ENCODE measurements at regions not wholly inside any gene's neighbourhood (a gene's known extent, or its start where the extent isn't known, plus 50 kb on each side); places are given as distances from the start of the nearest gene placed in this dataset.

GRCh38 chr2:102978091-102978490 is 216.3 kb downstream of the TMEM182 start:
- Histone ChIP-seq H3K27me3 (ENCODE audit: control insufficient read depth in 3 of 3, insufficient read depth in 3 of 3, low read length in 2 of 3) (no peaks in the 10 kb centered on the region), H3K9me3 (ENCODE audit: control insufficient read depth in 4 of 4, insufficient read depth in 3 of 4, low read length in 3 of 4) (no peaks in the 10 kb centered on the region), H3K4me3 (no peak overlapping the region), H3K4me1 (ENCODE audit: control insufficient read depth in 5 of 5, insufficient read depth in 5 of 5, low read length in 5 of 5) (peaks cover 0 to 27% (median 0%) of the 10 kb centered on the region in 5 donors), H3K36me3 (ENCODE audit: control insufficient read depth in 4 of 4, insufficient read depth in 4 of 4, low read length in 4 of 4) (no peaks in the 10 kb centered on the region), H3K9ac (ENCODE audit: insufficient read depth in 1 of 2, low read length in 2 of 2) (no peak overlapping the region), H3K27ac (ENCODE audit: low read depth in 1 of 2, low read length in 1 of 2) (no peak overlapping the region)
- no peak for TF ChIP-seq CTCF (IDR thresholded peaks at IDR 0.05; ENCODE audit: control extremely low read depth, extremely low read depth)
- 85 to 88% methylated on average over 3 of the region's 3 CpGs for WGBS, 2 donors
- DNase-seq (no peak), ATAC-seq (ENCODE audit: insufficient read depth, low FRiP score) (no peak)

GRCh38 chr2:102979429-102979828 is 217.6 kb downstream of the TMEM182 start:
- DNase-seq: no peak
- Histone ChIP-seq H3K27ac (ENCODE audit: low read depth in 1 of 2, low read length in 1 of 2) (no peak overlapping the region), H3K27me3 (ENCODE audit: control insufficient read depth in 3 of 3, insufficient read depth in 3 of 3, low read length in 2 of 3) (no peaks in the 10 kb centered on the region), H3K4me3 (no peak overlapping the region), H3K4me1 (ENCODE audit: control insufficient read depth in 5 of 5, insufficient read depth in 5 of 5, low read length in 5 of 5) (peaks cover 0 to 26% (median 0%) of the 10 kb centered on the region in 5 donors), H3K9me3 (ENCODE audit: control insufficient read depth in 4 of 4, insufficient read depth in 3 of 4, low read length in 3 of 4) (no peaks in the 10 kb centered on the region), H3K36me3 (ENCODE audit: control insufficient read depth in 4 of 4, insufficient read depth in 4 of 4, low read length in 4 of 4) (no peaks in the 10 kb centered on the region), H3K9ac (ENCODE audit: insufficient read depth in 1 of 2, low read length in 2 of 2) (no peak overlapping the region)
- 86 to 90% methylated on average over 4 of the region's 4 CpGs for WGBS, 2 donors
- no peak for ATAC-seq (ENCODE audit: insufficient read depth, low FRiP score)
- TF ChIP-seq CTCF (IDR thresholded peaks at IDR 0.05; ENCODE audit: control extremely low read depth, extremely low read depth): no peak

DNA sequence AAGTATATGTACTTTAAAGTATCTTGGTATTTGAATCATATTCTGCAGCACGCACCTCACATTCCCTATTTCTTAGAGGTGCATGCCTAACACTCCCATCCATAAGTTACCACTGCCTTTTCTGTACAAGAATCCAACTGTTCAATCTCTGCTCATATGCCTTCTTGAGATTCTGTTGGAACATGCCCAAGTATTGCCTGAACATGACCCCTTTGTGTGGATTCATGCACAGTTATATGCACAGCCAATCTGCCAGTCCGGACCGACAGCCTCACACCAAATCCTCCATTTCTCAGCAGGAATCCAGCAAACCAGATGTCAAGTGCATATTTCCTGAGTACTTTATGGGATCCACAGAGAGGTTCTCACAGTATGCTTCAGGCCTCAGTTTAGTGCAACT is 222.0 kb downstream of the TMEM182 start:
- DNase-seq (no peak), ATAC-seq (ENCODE audit: insufficient read depth, low FRiP score) (no peak)
- Histone ChIP-seq H3K9me3 (ENCODE audit: control insufficient read depth in 4 of 4, insufficient read depth in 3 of 4, low read length in 3 of 4) (no peaks in the 10 kb centered on the region), H3K36me3 (ENCODE audit: control insufficient read depth in 4 of 4, insufficient read depth in 4 of 4, low read length in 4 of 4) (no peaks in the 10 kb centered on the region), H3K9ac (ENCODE audit: insufficient read depth in 1 of 2, low read length in 2 of 2) (no peak overlapping the region), H3K27ac (ENCODE audit: low read depth in 1 of 2, low read length in 1 of 2) (no peak overlapping the region), H3K27me3 (ENCODE audit: control insufficient read depth in 3 of 3, insufficient read depth in 3 of 3, low read length in 2 of 3) (no peaks in the 10 kb centered on the region), H3K4me1 (ENCODE audit: control insufficient read depth in 5 of 5, insufficient read depth in 5 of 5, low read length in 5 of 5) (peaks cover 0 to 14% (median 0%) of the 10 kb centered on the region in 5 donors), H3K4me3 (no peak overlapping the region)
- TF ChIP-seq CTCF (IDR thresholded peaks at IDR 0.05; ENCODE audit: control extremely low read depth, extremely low read depth): no peak
- WGBS, 2 donors: 81 to 87% methylated on average over 3 of the region's 3 CpGs

DNA sequence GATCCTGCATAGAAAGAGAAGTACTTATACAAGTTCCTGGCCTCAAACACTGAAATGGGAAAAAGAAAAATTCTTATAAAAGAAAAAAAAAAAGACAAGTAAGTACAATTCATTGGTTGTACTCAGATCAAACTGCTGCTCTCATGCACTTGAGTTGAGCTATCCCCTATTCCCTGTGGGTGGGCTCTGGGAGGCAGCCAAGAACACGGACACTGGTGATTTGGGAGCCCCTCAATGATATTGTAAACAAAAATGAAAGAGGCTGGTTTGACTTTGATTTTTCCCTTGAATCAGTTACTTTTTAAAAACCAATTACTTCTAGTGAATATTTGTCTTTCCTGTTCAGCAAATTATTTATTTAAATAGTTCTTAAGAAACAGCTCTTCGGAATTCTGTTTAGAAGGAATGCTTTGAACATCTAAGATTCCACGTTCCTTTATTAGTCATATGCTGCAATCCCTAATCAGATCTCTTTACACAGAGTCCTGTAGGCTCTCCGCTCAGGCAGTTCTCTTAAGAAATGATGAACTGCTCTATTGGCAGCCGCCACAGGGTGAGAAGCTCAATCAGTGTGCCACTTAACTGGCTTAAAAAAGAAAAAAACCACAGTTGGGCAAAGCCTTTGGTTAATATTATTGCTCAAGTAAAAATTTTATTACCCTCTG is 225.1 kb downstream of the TMEM182 start:
- H3K9ac ChIP-seq (ENCODE audit: insufficient read depth in 1 of 2, low read length in 2 of 2): no peak overlapping the region
- H3K36me3 ChIP-seq (ENCODE audit: control insufficient read depth in 4 of 4, insufficient read depth in 4 of 4, low read length in 4 of 4): no peaks in the 10 kb centered on the region
- TF ChIP-seq CTCF (IDR thresholded peaks at IDR 0.05; ENCODE audit: control extremely low read depth, extremely low read depth): no peak
- ATAC-seq (ENCODE audit: insufficient read depth, low FRiP score) (no peak), DNase-seq (peak; percentile 87 to 94 (median 90))
- WGBS, 2 donors: 54 to 79% methylated on average over 5 of the region's 5 CpGs
- no peaks in the 10 kb centered on the region for H3K27me3 ChIP-seq (ENCODE audit: control insufficient read depth in 3 of 3, insufficient read depth in 3 of 3, low read length in 2 of 3)
- H3K27ac ChIP-seq (ENCODE audit: low read depth in 1 of 2, low read length in 1 of 2): no peak overlapping the region
- no peaks in the 10 kb centered on the region for H3K9me3 ChIP-seq (ENCODE audit: control insufficient read depth in 4 of 4, insufficient read depth in 3 of 4, low read length in 3 of 4)
- H3K4me3 ChIP-seq: no peak overlapping the region
- peaks cover 0 to 14% (median 0%) of the 10 kb centered on the region in 5 donors for H3K4me1 ChIP-seq (ENCODE audit: control insufficient read depth in 5 of 5, insufficient read depth in 5 of 5, low read length in 5 of 5)
